ENCODE measurements at regions not wholly inside any gene's neighbourhood (a gene's known extent, or its start where the extent isn't known, plus 50 kb on each side); places are given as distances from the start of the nearest gene placed in this dataset.
A peak's percentile ranks its signal among the peaks of the same experiment; 100 is the strongest.
"Not testable (repeated sequence)": the region's sequence is repeated elsewhere in the genome, so short reads cannot be mapped to it uniquely, and the experiment has no call there.

DNA sequence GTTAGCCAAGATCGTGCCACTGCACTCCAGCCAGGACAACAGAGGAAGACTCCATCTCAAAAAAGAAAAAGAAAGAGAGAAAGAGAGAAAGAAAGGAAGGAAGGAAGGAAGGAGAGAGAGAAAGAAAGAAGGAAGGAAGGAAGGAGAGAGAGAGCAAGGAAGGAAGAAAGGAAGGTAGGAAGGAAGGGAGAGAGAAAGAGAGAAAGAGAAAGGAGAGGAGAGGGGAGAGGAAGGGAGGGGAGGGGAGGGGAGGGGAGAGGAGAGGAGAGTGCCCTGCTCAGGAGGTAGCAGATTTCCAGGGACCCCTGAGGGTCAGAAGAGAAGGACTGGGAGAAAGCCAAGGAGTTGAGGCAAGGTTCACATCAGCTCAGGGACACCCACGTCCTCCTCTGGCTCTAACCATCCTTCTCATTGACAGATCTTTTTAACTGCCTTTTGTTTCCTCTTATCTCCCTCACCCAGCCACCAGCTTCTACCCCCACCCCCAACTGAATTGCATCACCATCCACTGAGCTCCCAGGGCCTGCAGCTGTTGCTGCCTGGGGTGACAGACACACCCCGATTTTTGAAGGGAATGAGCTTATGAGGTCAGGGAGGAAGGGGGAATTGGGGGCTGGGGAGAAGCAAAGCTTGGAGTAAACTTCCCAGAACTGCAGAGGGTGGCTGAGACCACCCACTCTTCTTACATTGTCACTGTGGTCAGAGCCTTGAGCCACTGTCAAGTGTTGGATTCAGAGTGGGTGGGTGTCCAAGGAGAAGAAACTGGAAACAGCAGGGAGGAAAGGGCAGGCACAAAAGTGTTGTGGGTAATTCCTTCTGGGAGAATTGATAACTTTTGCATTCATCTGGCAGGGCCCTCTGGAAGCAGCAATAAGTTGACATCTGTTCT, 91.6 kb downstream of the GLUL start:
- Histone ChIP-seq H3K9me3 (no peaks in the 10 kb centered on the region), H3K27me3 (no peaks in the 10 kb centered on the region), H3K4me1 (peaks cover 0 to 29% (median 6%) of the 10 kb centered on the region in 12 donors), H3K36me3 (no peaks in the 10 kb centered on the region), H3K4me3 (no peak overlapping the region), H3K27ac (peak overlapping the region in 7 of 12 donors; percentile 13 to 64 (median 37))
- intact Hi-C loops (cut with DNase I), result loop anchor here in 9 of 10 donors (5.0 to 10.0 kb wide), 7 partner anchors 92 to 158 kb away; partner anchors contain the start of gene GLUL (in 4 of the 9)
- peak; percentile 37 to 77 (median 68) for ATAC-seq
- peak; percentile 36 to 78 (median 48) for DNase-seq
- TF ChIP-seq POLR2A (IDR thresholded peaks at IDR 0.05), result no peak
- TF ChIP-seq, protein P1, sequence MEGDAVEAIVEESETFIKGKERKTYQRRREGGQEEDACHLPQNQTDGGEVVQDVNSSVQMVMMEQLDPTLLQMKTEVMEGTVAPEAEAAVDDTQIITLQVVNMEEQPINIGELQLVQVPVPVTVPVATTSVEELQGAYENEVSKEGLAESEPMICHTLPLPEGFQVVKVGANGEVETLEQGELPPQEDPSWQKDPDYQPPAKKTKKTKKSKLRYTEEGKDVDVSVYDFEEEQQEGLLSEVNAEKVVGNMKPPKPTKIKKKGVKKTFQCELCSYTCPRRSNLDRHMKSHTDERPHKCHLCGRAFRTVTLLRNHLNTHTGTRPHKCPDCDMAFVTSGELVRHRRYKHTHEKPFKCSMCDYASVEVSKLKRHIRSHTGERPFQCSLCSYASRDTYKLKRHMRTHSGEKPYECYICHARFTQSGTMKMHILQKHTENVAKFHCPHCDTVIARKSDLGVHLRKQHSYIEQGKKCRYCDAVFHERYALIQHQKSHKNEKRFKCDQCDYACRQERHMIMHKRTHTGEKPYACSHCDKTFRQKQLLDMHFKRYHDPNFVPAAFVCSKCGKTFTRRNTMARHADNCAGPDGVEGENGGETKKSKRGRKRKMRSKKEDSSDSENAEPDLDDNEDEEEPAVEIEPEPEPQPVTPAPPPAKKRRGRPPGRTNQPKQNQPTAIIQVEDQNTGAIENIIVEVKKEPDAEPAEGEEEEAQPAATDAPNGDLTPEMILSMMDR (IDR thresholded peaks at IDR 0.05), result no peak
- WGBS, 4 donors, result 56 to 67% (median 62%) methylated on average over 3 of the region's 3 CpGs

DNA sequence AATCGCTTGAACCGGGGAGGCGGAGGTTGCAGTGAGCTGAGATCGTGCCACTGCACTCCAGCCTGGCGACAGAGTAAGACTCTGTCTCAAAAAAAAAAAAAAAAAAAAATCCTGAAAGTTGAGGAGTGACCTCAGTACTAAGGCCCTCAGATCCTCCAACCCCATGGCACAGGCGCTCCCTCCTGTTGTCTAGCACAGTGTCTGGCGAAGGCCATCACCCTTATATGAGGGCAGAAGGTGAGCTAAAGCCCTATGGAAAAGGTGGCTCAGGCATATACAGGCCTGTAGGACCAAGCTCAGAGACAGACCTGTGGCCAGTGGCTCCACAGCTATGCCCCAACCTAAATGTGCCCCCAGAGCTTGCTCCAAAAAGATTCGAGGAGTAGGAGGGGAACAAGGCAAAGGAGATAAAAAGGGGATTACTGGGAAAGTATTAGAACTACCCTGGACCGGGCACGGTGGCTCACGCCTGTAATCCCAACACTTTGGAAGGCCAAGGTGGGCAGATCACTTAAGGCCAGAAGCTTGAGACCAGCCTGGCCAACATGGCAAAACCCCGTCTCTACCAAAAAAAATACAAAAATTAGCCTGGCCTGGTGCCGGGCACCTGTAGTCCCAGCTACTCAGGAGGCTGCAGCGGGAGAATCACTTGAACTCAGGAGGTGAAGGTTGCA, 92.4 kb downstream of the GLUL start:
- H3K4me3 ChIP-seq, ATAC-seq, DNase-seq, H3K27me3 ChIP-seq, H3K9me3 ChIP-seq, H3K36me3 ChIP-seq: not testable (repeated sequence)
- WGBS, 4 donors, result 93 to 97% (median 95%) methylated on average over 14 of the region's 14 CpGs
- peaks cover 0 to 22% (median 5%) of the 10 kb centered on the region in 12 donors for H3K4me1 ChIP-seq
- peak overlapping the region in 2 of 12 donors; percentile 23 to 37 for H3K27ac ChIP-seq
- intact Hi-C loops (cut with DNase I), result loop anchor here in 4 of 10 donors (5.0 to 10.0 kb wide), 4 partner anchors 96 to 157 kb away; partner anchors contain the start of gene GLUL (in 1 of the 4)

DNA sequence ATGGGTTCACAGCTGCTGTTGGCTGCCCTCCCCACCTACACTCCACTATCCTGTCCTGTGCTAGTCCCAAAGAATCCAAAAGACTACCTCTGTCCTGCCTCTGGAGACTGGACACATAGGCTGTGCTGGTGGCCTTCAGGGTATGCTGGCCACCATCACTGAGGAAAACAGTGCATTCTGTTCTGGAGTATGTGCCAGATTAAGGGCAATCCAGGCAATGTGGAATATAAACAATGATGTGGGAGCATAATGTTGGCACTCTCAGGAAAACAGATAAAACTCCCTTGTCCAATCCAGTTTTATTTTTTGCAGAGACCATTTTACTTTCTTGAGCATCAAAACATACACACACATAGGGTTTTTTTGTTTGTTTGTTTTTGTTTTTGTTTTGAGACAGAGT, 94.3 kb downstream of the GLUL start:
- H3K36me3 ChIP-seq, result no peaks in the 10 kb centered on the region
- no peak overlapping the region for H3K27ac ChIP-seq
- peaks cover 0 to 10% (median 4%) of the 10 kb centered on the region in 12 donors for H3K4me1 ChIP-seq
- TF ChIP-seq, protein P1 (IDR thresholded peaks at IDR 0.05), result no peak
- no peak for TF ChIP-seq POLR2A (IDR thresholded peaks at IDR 0.05)
- H3K27me3 ChIP-seq, result no peaks in the 10 kb centered on the region
- intact Hi-C loops (cut with DNase I), result loop anchor here in 4 of 10 donors (5.0 to 10.0 kb wide), 4 partner anchors 97 to 155 kb away; partner anchors contain the start of gene GLUL (in 1 of the 4)
- H3K4me3 ChIP-seq, result no peak overlapping the region
- DNase-seq, result no peak
- no peak for ATAC-seq
- no peaks in the 10 kb centered on the region for H3K9me3 ChIP-seq

DNA sequence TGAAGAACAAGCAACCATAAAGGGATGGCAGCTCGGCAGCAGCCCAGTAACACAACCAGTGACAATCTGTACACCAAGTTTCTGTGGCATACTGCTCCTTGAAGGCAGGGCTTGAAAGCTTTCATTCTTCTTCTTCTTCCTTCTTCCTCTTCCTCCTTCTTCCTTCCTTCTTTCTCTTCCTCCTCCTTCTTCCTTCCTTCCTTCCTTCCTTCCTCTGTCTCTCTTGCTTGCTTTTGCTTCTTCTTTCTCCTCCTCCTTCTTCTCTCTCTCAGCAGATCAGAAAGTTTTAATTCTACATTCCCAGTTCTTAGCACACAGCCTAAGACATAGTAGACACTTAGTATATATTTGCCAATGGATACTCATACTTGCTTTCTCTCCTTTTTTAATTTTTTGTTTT, 95.9 kb downstream of the GLUL start:
- Histone ChIP-seq H3K4me1 (peaks cover 0 to 16% (median 12%) of the 10 kb centered on the region in 12 donors), H3K27me3 (no peaks in the 10 kb centered on the region), H3K9me3 (no peaks in the 10 kb centered on the region), H3K36me3 (no peaks in the 10 kb centered on the region), H3K4me3 (no peak overlapping the region), H3K27ac (no peak overlapping the region)
- WGBS, 4 donors, result 87 to 96% (median 93%) methylated on average over 1 of the region's 1 CpG
- DNase-seq, result no peak
- no peak for ATAC-seq
- intact Hi-C loops (cut with DNase I), result loop anchor here in 4 of 10 donors (5.0 to 10.0 kb wide), 4 partner anchors 99 to 153 kb away; partner anchors contain the start of gene GLUL (in 1 of the 4)
- no peak for TF ChIP-seq POLR2A (IDR thresholded peaks at IDR 0.05)
- TF ChIP-seq, protein P1 (IDR thresholded peaks at IDR 0.05), result no peak

Data from heart left ventricle (tissue), 16 donors.